Hindlimb muscle (tissue), 1 donor: ENCODE measurements at regions not wholly inside any gene's neighbourhood (a gene's known extent, or its start where the extent isn't known, plus 50 kb on each side); places are given as distances from the start of the nearest gene placed in this dataset.
"Not testable (repeated sequence)": the region's sequence is repeated elsewhere in the genome, so short reads cannot be mapped to it uniquely, and the experiment has no call there.

Experiments
- DNase-seq: peaks from one replicate; pipeline ENCODE4 v3.0.0-alpha.2; 2013

- DNase-seq = no peak
These were observed 455.4 kb upstream of the FAR2 start for GRCh38 chr12:28693565-28694219.

DNA sequence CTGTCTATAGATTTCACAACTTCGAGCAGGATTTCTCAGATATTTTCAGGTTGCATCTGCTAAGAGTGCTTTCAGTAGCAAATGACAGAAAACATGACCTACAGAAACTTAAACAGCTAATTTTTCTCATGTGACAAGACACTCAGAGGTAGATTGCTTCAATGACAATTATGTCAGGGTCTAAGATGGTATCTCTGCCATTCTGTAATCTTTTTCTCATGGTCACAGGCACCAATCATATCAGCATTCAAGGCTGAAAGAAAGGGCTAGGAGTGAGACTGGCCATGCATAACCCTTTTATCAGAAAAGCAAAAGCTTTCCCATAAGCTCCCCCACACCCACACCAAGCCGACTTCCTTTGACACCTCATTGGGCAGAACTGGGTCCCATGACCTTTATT, 450.5 kb upstream of the FAR2 start:
- DNase-seq = no peak

GRCh38 chr12:28699029-28699428, 450.0 kb upstream of the FAR2 start:
- DNase-seq = no peak

DNA sequence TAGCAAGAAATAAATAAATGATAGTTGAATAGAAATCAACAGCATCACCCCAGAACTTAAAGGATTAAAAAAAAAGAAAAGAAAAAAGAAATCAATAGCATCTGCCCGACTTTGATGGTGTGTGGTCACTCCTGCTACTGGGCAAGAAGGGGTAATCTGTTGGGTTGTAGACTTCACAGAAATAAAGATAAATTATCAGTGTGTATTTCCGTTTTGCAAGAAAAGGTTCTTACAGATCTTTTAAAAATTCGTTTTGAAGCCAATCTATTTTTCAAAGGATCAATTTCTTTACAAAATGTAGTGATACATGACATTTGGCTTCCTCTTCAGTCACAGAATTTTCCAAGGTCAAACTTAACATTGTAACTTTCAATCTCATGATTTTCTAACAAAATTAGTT, 448.9 kb upstream of the FAR2 start:
- no peak for DNase-seq

- no peak for DNase-seq
These were observed 444.5 kb upstream of the FAR2 start for GRCh38 chr12:28704477-28705169.

GRCh38 chr12:28708918-28709371, 440.1 kb upstream of the FAR2 start:
- DNase-seq = no peak

GRCh38 chr12:28709986-28710685, 438.9 kb upstream of the FAR2 start:
- DNase-seq = no peak

DNA sequence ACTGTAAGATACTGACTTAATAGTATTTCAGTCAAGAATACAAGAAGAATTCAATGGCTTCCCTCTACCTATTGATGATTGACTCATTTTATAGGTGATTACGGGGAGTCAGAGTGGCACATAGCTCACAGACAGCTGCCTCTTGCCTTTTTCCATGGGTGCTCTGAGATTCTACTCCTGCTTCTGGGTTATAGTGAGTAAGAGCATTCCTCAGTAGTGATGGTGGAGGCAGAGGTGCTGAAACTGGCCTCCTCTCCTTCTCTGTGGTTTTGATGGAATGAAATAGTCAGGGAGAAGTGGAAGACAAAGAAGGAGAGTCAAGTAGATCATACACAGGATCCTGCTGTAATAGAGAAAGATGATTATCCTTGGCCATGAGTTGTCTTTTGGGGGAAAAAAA, 438.2 kb upstream of the FAR2 start:
- no peak for DNase-seq

DNA sequence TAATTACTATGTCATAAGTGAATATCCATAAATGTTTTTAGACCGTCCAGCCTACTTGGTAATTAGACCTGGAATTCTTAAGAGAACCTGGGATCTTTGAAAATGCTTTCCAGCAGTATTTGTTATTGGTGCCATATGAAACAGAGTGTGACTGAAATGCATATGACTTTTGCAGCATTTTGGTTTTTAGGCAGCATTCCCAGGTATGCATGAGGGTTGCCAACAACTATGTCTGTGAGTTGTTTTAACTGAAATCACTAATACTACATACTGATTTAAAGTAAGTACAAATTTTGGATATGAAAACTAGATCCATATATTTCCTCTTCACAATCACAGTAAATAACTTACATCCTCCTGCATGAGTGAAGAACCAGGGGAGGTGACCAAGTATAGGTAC, 437.7 kb upstream of the FAR2 start:
- no peak for DNase-seq

DNA sequence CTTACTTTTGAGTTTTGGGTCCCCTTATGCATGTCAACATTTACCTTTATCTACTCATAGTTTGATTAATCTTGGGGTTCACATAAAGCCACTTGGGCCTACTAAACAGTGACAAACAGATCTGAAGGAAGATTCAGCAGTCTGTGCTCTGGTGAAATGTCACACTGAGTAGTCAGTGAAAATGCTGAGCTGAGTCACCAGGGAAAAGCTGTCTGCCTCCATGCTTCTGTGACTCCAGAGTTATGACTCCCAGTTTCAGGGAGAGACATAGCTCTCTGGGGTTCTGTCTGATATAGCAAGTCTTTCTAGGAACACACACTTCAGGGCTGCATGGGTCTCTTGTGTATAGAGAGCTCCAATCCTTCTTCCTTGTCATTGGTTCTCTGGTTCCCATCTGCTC, 406.3 kb upstream of the FAR2 start:
- DNase-seq = no peak

DNA sequence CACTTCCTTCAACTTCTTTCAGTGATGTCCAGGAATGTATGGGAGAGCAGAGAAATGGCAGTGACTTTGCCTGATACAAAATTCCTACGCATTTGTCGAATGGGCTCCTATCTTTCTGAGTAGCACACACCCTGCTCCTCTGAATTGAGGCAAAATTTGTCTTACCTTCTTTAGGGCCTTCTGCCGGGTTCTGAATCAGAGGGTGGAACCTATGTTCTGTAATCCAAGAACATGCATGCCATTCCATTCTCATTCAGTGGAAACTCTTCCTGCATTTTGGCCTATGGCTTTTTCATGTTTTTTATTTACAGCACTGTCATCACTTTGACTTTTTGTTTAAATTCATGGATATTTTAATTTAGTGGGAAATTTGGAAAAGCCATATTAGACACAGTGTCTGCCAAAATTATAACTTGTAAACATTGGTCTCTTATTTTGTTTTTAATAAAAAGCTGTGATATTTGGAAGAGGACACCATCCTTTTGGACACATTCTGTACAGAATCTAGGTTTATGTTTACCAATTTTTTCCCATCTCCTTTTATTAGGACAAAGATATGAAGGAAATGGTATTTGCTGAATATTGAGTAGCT, 402.2 kb upstream of the FAR2 start:
- no peak for DNase-seq

DNA sequence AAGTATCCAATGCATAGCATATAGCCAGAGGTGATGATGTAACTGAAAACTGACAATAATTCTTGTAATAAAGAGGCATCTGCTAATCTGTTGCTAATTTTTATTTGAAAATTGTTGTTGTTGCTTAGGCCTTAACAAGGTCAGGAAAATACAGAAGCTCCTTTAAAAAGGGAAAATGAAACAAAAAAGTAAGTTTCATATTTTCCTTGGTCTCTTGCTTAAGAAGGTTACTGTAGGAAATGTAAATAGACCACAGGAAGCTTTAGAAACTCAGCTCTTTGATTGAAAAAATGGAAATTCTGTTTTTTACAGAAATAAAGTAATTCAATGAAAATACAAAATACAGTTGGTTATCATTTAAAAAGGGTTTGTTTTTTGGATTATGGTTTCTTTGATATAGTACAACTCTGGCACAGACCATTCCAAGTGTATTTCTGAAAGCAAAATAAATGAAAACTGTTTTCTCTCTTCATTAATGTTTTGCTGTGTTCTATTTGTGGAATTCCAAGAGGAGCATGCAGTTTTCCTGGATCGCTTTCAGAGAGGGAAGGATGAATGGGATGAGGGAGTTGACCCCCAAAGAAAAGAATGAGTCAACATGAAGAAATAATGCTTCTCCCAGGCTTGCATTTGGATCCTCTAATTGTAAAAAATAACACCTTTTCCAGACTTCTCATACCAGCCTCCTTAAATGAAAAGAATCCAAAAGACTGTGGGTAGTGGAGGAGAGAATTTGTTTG, 398.0 kb upstream of the FAR2 start:
- peak; percentile 4 for DNase-seq

DNA sequence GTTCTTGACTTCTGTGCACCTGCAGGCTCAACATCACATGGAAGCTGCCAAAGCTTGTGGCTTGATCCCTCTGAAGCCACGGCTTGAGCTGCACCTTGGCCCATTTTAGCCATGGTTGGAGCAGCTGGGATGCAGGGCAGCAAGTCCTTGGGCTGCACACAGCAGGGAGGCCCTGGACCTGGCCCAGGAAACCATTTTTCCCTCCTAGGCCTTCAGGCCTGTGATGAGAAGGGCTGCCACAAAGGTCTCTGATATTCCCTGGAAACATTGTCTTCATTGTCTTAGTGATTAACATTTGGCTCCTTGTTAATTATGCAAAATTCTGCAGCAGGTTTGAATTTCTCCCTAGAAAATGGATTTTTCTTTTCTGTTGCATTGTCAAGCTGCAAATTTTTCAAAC, 394.1 kb upstream of the FAR2 start:
- no peak for DNase-seq

GRCh38 chr12:28759333-28759732, 389.7 kb upstream of the FAR2 start:
- no peak for DNase-seq

DNA sequence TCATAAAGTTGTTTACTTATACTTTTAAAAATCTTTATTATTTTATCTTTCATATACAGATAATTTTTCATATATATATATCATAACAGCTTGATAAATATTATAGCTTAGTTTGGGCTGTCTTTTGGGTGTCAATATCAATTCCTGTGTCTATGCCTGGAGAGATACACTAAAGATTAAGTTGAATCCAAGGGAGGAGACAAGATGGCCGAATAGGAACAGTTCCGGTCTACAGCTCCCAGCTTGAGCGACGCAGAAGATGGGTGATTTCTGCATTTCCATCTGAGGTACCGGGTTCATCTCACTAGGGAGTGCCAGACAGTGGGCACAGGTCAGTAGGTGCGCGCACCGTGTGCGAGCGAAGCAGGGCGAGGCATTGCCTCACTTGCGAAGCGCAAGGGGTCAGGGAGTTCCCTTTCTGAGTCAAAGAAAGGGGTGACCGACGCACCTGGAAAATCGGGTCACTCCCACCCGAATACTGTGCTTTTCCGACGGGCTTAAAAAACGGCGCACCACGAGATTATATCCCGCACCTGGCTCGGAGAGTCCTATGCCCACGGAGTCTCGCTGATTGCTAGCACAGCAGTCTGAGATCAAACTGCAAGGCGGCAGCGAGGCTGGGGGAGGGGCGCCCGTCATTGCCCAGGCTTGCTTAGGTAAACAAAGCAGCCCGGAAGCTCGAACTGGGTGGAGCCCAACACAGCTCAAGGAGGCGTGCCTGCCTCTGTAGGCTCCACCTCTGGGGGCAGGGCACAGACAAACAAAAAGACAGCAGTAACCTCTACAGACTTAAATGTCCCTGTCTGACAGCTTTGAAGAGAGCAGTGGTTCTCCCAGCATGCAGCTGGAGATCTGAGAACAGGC, 388.8 kb upstream of the FAR2 start:
- DNase-seq = not testable (repeated sequence)

DNA sequence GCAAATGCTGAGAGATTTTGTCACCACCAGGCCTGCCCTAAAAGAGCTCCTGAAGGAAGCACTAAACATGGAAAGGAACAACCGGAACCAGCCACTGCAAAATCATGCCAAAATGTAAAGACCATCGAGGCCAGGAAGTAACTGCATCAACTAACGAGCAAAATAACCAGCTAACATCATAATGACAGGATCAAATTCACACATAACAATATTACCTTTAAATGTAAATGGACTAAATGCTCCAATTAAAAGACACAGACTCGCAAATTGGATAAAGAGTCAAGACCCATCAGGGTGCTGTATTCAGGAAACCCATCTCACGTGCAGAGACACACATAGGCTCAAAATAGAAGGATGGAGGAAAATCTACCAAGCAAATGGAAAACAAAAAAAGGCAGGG, 387.2 kb upstream of the FAR2 start:
- not testable (repeated sequence) for DNase-seq

DNA sequence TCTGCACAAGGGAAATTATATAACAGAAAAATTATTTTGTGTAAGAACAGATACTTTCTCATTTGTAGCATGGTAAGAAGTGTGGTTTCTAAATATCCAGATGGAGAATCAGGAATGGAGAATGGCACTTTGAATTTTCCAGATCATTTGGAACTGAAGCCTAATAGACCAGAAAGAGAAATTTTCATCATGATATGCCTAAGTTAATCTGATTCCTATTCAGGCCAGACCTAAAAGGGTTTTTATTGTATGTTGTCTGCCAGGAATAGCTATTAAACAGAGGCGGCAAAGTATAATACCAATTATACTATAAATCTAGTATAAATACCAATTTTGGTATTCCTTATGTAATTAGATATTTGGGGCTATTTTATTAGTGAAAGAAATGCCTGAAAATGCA, 382.7 kb upstream of the FAR2 start:
- DNase-seq = no peak

DNA sequence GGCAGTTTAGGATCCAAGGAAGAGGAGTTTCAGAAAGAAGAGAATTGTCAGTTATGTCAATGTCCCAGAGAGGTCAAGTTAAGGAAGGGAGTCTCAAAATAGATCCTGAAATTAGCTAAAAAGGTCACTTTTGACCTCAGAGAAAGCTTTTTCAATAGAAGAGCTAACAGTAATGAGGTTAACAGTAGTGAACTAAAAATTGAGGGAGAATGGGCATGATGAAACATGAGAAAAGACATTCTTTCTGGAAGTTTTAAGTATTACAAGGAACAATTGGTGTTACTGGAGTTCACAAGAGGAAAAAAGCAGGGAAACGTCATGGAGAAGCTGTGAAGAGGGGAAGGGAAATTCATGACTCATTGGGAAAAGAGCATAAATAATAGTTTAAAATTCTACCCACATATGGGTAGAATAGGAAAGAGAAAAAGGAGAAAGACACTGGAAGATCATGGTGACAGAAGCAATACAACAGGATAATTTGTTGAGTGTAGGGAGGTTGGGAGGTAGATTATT, 381.2 kb upstream of the FAR2 start:
- no peak for DNase-seq

GRCh38 chr12:28770322-28770721, 378.8 kb upstream of the FAR2 start:
- no peak for DNase-seq

DNA sequence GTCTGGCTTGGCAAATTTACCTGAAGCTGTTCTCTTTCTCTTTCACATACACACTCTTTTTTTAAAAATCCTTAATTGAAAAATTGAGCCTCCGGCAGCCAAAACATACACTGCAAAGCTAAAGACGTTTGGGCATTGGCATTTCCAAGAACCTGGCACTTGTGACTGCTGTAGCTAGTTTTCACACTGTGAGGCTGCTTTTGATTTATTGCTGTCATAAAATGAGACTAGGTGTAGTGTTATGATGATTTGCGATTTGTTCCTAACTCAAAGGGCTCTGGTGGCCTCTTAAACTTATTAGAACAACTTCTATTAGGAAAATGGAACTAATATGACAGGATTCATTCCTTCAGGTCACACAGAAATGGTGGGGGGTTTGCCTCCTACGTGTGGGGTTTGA, 377.1 kb upstream of the FAR2 start:
- no peak for DNase-seq

GRCh38 chr12:28775556-28775955, 373.5 kb upstream of the FAR2 start:
- DNase-seq = no peak

GRCh38 chr12:28776220-28776619, 372.9 kb upstream of the FAR2 start:
- DNase-seq = no peak
